ENCODE measurements at regions not wholly inside any gene's neighbourhood (a gene's known extent, or its start where the extent isn't known, plus 50 kb on each side); places are given as distances from the start of the nearest gene placed in this dataset.
"Not testable (repeated sequence)": the region's sequence is repeated elsewhere in the genome, so short reads cannot be mapped to it uniquely, and the experiment has no call there.

DNA sequence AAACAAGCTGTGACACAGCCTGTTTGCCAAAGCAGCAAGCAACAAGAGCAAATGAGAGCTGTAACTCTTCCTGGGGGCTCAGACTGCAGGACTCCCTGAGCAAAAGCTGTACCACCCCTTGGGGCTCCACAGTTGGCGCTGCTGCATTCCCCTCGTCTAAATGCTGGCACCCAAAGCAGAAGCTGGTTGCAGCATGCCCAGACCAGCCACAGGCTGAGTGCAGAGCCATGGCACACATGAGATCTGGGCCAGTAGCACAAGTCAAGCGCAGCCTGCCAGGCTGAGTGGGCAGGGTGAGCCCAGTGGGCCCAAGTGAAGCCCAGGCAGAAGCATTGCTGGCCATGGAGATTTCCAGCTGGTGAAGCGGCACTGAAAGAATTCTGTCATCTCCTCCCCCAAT is 157.3 kb upstream of the GRAMD2B start:
- DNase-seq (ENCODE audit: low read depth in 4 of 4, low spot score in 2 of 4): no peak

DNA sequence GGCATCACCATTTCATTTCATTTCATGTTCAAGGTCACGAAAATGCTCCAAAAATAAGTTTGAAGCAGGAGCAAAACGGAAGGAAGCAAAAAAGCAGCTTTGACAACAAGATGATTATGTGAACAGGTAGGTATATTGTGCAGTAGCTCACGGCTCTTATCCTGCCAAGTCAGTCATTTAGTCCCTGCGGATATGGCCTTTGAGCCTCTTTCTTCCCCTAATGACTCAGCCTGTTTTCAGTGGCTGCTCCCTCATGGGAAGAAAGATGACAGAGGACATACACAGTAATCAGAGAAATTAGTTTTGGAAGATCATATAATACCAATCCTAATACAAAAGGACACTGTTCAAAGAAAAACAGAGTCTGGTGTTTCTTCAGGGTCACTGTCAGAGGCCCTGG is 155.8 kb upstream of the GRAMD2B start:
- DNase-seq (ENCODE audit: low read depth in 4 of 4, low spot score in 2 of 4): no peak

DNA sequence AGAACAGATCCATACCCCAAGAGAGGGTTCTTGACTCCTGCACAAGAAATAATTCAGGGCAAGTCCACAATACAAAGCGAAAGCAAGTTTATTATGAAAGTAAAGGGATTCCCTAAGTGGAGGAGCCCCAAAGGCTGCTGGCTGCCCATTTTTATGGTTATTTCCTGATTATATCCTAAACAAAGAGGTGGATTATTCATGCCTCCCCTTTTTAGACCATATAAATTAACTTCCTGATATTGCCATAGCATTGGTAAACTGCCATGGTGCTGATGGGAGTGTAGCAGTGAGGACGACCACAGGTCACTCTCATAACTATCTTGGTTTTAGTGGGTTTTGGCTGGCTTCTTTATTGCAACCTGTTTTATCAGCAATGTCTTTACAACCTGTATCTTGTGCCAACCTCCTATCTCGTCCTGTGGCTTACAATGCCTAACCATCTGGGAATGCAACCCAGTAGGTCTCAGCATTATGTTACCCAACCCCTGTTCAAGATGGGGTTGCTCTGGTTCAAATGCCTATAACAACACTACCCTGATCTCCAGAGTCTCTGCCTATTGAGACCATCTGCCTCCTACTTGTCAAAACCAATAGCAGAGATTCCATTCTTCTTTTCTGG is 154.4 kb upstream of the GRAMD2B start:
- DNase-seq (ENCODE audit: low read depth in 4 of 4, low spot score in 2 of 4): no peak

DNA sequence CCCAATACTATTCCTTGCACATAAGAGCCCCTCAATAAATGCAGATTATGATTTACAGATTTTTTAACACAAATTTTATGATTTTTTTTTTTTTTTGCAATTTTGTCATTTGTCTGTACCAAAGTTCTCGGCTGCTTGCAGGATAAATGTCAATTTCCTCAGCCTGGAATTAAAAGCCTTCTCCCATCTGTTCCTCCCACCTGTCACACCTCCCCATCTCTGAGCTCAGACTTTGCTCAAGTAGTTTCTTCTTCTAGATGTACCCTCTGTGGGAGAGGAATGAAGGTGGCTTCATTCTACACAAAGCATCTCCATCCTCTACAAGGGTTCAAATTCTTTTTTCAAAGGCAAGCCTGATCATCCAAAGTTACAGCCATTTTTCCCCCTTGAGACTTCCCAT is 153.7 kb upstream of the GRAMD2B start:
- DNase-seq (ENCODE audit: low read depth in 4 of 4, low spot score in 2 of 4): no peak

DNA sequence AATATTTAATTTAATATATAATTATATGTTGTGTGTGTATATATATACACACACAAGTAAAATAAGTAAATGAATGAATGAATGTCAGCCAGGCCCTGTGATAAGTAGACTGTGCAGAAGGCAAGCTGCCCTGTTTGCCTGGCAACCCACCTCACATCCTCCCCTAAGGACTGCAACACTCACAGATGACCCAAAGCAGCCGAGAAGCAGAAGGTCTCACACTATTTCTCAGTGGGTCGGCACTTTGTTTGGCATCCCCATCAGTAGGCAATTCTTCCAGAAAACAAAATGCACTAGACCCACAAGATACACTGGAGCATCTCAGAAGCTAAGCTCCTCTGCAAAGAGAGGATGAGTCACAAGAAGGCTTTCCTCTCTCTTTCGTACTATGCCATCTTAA is 152.1 kb upstream of the GRAMD2B start:
- no peak for DNase-seq (ENCODE audit: low read depth in 4 of 4, low spot score in 2 of 4)

DNA sequence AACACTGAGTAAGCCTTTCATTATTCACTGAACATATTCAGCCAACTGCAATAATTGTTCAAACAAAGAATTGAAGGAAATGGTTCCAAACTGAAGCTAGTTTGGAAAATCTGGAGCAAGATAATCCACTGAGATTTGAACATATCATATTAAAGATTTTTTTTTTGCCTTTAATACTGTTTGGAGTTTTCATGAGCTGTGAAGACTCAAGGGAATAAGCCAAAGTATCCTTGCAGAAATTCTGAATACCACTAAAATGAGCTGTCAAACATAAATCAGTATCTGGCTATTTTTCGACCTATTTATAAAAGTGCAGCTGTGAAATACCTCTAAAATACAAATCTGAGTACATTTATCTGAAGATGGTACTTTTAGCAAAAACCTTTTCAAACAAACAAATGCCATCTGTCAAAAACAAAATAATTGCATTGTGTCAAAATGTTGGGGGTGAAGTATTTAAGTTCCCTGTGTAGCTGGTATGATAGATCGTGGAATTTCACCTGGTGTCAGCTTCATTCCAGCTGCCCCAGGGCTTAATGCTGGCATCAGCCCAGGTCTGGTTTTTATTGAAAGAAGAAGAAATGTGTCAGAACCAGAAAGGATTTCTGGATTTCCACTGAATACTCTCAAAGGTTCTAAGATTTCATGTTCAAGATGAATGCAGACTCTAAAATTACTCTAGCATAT is 149.0 kb upstream of the GRAMD2B start:
- no peak for DNase-seq (ENCODE audit: low read depth in 4 of 4, low spot score in 2 of 4)

DNA sequence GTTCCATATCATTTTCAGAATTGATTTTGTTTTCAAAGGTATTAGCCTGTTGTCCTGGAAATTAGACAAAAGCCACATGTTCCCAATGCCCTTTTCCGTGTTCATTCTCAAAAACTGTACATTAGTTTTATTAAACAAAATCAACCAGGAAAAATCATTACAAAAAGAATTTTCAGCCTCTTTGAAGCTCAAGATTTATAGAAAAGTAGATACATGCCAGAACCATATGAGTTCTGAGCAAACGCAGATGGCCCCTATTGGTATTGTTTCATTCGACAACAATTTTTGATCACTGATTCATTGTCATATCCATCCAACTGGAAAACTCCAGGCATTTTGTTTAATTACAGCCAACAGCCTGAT is 148.5 kb upstream of the GRAMD2B start:
- no peak for DNase-seq (ENCODE audit: low read depth in 4 of 4, low spot score in 2 of 4)

DNA sequence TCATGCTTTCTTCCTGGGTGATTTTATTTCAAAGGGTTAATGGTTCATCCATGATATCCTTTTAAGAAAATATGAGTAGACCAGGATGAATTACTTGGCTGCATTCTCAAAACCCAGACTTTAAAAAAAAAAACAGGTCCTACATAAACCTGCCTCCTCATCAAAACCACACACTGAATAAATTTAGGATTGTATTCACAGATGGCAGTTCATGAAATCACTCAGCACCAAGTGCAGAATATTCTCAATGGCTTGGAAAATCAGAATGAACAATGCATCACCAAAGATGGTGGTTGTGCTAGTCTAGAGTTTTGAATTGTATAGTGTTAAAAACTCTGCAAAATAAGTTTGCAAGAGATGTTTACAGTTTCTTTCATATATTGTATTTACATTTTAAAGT is 145.4 kb upstream of the GRAMD2B start:
- no peak for DNase-seq (ENCODE audit: low read depth in 4 of 4, low spot score in 2 of 4)

DNA sequence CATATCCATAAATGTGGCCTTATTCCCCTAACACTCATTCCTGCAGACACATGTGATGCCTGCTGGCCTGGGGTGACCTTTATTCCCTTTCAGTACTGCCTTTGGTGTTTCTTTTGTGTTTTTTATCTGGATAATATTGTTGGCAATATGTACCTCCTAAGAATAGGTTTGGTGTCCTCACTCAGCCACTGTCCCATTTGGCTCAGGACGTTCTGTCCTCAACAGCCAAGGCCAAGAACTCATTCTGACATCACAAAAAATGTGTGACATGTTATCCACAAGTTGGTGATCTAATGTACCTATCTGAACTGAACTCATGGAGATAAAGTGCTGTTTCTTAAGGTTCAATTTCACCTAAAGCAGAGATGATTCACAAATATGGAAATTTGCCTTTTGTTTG is 142.9 kb upstream of the GRAMD2B start:
- DNase-seq (ENCODE audit: low read depth in 4 of 4, low spot score in 2 of 4): no peak

DNA sequence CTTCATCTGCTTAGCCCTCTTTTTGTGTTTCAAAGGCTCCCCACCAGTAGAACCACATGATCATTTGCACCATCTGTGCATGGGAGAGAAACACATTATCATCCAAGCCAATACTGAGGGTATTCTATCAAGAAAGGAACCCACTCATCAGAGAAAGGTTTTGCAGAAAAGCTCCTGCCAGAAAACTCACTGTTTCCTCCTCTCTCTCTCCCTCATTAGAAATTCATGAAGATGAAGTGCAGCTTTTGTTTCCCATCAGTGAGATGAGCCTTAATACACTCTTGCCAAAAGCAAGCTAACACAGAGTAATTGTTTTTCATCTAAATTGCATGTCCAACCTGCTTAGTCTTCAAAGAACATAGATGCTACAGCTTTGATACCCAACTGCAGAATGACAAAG is 142.4 kb upstream of the GRAMD2B start:
- no peak for DNase-seq (ENCODE audit: low read depth in 4 of 4, low spot score in 2 of 4)

DNA sequence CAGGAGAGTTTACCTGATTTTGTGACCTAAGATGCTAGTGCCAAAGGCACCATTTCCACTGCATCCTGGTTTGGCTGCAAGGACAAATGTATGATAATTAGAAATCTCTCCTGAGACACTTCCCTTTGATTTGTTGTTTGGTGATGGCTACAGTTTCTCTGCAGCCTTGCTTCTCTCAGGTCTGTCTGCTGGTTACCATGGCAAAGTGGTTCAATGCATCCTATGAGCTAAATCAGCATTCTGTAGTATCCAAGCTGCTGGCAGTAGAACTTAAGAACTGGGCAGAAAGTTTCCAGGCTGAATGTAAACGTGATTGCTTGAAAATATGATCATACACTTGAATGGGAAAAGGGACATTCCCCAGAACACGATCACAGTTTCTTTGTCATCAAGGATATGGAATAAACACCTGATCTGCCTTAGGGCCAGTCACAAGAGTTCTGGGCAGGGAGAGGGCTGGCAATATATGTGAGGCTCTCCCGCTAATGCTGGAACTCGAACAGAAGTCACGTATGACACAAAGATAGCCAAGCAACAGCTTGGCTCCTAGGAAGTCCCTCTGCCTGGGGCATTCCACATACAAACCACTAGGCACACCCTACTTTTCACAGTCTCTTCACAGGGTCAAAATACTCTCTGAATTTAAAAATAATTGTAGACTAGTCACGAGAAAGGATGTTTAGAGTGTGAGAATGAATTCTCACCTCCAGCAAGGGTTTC is 138.1 kb upstream of the GRAMD2B start:
- no peak for DNase-seq (ENCODE audit: low read depth in 4 of 4, low spot score in 2 of 4)

DNA sequence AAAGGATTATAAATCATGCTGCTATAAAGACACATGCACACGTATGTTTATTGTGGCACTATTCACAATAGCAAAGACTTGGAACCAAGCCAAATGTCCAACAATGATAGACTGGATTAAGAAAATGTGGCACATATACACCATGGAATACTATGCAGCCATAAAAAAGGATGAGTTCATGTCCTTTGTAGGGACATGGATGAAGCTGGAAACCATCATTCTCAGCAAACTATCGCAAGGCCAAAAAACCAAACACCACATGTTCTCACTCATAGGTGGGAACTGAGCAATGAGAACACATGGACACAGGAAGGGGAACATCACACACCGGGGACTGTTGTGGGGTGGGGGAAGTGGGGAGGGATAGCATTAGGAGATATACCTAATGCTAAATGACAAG is 127.1 kb upstream of the GRAMD2B start:
- DNase-seq (ENCODE audit: low read depth in 4 of 4, low spot score in 2 of 4): not testable (repeated sequence)

DNA sequence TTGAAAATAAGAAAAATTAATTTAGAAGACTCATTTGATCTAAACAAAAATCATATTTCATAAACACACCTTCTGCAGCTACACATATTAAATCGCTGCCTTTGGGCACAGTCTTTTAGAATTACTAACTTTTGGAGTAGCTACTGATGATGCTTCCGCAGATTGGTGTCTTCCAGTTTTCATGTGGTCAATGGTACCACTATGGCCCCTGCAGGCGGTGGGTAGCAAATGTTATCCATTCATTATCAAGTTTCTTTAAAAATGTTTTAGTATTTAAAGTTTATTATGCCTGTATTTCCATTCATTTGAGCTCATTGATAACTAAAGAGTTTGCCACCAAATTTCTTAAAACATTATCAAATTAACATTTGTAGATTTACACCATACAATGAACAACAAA is 122.9 kb upstream of the GRAMD2B start:
- no peak for DNase-seq (ENCODE audit: low read depth in 4 of 4, low spot score in 2 of 4)

DNA sequence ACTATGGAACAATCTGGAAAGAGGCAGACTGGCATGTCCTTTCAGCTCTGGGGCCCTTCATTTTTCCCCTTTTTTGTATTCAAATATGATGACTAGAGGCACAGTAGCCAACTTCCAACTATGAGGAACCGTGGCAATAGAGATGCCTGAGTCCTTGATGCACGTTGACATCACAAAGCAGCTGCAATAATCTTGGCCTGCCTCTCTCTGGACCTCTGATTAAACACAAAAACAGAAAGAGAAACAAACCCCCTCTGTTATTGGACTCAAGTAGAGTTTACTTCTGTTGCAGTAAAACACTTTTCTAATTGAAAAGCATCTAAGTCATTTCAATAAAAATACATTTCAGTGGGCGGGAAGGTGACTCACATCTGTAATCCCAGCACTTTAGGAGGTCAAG is 122.2 kb upstream of the GRAMD2B start:
- DNase-seq (ENCODE audit: low read depth in 4 of 4, low spot score in 2 of 4): no peak

DNA sequence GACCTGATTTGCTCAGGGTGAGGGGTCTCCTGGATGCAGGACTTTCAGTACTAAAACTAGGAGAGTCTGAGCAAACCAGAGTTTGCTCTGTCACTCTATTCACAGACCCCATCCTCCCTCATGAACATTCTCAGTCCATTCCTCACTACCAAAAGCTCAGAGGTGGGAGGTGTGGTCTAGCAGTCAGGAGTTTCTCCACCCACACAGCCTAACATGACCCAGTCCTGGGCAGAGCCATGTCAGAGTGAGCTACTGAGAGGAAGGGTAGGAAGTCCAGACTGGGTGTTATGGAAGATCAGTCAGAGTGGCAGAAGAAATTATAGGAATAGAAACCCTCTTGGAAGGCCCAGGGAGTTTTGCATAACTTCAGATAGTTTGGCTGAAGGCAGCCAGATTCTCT is 113.3 kb upstream of the GRAMD2B start:
- DNase-seq (ENCODE audit: low read depth in 4 of 4, low spot score in 2 of 4): no peak

DNA sequence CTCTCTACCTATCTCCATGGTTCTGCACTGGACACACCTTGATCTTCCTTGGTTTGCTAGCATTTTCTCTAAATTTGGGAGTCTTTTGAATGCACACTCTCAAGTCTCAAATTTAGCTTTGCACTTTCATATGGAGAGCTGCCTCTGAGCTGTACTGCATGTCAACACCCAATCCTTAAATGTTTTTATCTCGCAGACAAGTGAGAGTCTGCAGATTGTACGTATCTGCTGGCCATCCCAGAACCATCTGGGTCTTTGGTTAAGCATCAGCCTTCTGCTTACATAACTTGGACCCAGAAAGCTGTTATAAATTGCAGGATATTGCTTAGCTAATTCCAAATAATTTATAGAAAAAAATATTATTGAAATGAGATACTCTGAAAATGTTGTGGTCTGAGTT is 111.4 kb upstream of the GRAMD2B start:
- no peak for DNase-seq (ENCODE audit: low read depth in 4 of 4, low spot score in 2 of 4)

DNA sequence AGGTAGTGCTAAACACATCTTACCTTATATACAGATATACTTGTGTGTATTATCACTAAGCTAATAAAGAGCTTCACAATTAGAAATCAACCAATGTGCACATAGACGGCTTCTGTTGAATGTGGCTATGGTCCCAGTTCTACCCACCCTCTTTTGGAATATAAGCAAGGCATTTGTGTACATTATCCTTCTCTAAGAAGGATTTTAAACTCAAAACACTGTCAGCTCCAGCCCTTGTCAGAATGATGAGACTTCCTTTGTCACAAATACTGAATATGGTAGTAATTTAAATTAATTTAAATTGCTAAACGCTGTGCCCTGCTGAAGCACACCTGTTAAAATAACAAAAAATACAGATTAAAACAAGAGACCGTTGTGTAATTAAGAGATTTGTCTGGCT is 107.9 kb upstream of the GRAMD2B start:
- no peak for DNase-seq (ENCODE audit: low read depth in 4 of 4, low spot score in 2 of 4)

DNA sequence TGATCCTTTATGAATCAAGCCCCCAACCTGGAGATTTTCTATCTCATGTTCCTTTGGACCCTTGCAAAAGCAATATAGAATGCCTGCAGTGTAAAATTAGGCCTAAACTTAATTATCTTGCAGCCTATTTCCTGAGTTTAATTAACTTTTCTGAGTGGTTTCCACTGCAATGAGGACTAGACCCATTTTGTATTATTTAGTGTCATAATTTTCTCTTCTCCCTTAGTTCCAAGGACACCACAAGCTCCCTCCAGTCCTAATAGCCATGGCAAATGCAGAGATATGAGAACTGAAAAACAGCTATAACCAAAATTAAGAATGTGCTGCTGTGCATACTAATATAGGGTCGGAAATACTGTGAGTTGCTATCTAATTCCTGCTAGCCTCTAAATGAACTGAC is 90.9 kb upstream of the GRAMD2B start:
- no peak for DNase-seq (ENCODE audit: low read depth in 4 of 4, low spot score in 2 of 4)

DNA sequence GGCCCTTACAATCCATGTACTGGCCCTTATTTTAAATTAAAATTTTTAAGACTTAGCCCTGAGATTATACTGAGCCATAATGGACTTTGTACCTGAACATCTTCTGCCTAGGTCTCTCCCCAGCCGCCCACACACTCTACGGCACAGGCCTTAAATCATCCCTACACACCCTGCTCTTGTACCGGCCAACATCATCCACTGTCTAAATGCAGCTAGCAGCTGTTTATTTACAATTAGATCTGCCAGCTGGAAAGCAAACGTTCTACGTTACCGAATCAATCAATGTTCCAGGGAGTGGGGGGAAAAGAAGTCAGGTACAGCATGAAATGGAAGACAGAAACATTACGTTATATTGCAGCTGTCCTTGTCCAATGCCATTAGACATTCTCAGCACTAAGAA is 88.4 kb upstream of the GRAMD2B start:
- DNase-seq (ENCODE audit: low read depth in 4 of 4, low spot score in 2 of 4): no peak

DNA sequence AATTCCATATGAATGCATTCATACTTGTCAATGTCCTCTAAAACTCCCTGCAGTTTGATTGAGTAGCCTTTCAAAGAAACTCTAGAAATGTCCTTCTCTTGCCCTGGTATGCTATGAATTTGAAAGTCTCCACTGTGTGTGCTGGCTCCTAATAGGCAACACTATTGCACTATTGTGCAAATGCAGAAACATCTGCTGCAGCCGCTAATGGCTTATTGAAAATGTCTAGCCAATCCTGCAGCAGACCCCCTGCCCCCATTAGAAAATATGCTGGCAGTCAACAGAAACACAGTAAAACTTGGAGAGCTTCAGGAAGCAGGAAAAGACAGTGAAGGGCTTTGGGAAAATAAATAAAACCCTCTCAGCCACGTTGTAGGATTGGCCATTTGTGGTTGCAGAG is 87.3 kb upstream of the GRAMD2B start:
- DNase-seq (ENCODE audit: low read depth in 4 of 4, low spot score in 2 of 4): no peak

DNA sequence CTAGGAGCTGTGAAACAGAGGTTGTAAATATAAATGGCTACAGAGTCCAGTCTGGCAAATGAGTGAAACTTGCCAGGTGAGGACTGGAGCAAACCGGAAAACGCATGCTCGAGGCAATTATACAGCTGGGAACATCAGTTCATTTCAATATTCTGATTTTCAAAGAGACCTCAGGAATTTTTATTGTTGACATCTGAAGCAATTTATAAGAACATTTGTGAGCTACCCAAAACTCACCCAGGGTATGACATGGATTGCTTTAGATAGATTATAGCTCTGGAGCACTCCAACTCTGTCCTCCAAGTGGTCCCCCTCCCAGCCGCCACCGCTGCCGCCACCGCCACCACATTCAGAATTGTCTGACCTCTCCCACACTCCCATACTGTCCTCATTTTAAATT is 84.6 kb upstream of the GRAMD2B start:
- no peak for DNase-seq (ENCODE audit: low read depth in 4 of 4, low spot score in 2 of 4)

DNA sequence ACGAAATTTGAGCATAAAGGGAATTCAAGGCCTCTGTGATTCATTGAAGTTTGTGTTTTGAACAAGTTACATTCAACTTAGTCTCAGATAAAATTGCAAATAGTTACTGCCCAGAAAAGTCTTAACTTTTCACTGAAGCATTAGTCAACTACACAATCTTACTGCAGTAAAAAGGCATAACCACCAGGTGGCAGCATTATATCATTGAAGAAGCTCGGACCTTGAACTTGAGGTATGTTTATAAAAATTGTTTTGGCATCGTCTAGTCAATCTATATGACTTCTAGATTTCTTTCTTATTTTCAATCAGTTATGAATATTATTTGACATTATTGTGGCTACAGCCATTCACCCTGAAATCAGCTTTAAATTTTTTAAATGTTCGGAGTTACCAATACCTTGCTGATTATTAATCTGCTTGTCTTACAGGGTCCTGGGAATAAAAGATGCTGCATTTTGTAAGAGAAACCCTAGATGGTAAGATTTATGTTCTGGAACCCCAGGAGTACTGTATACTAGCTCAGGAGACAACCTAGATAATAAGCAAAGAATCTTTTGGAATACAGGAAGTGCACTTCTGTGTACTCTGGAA is 83.9 kb upstream of the GRAMD2B start:
- peak in 2 of 4 donors; percentile 59 to 60 for DNase-seq (ENCODE audit: low read depth in 4 of 4, low spot score in 2 of 4)
